GM12878 (cell line): ENCODE measurements at regions not wholly inside any gene's neighbourhood (a gene's known extent, or its start where the extent isn't known, plus 50 kb on each side); places are given as distances from the start of the nearest gene placed in this dataset.
"Not testable (repeated sequence)": the region's sequence is repeated elsewhere in the genome, so short reads cannot be mapped to it uniquely, and the experiment has no call there.

ENCODE experiments used
- ATAC-seq: fragments of 200-7000 bp; cut with Tn5 transposase; 3 replicates; pipeline ENCODE4 v1.9.1; 2020; ENCODE audit warnings: mild to moderate bottlenecking, moderate library complexity
- BruUV-seq: library from RNA; stranded (reverse); fragments of 400-500 nt; replicated peaks from 2 replicates; lab custom pipeline; 2021; lab: Mats Ljungman, UMichigan
- CTCF ChIA-PET: fragments of 300-600 bp; sonication (Branson Sonifier 250); formaldehyde crosslinking; extraction: SDS; loops from one replicate; lab custom pipeline; 2021; ENCODE audit warnings: inconsistent platforms; lab: Yijun Ruan, JAX
- POLR2A ChIA-PET: fragments of 350-600 bp; formaldehyde crosslinking; extraction: SDS; loops from one replicate; lab custom pipeline; 2021; ENCODE audit warnings: inconsistent platforms; lab: Charles Lee
- RAD21 ChIA-PET: fragments of 300-600 bp; sonication (Branson Sonifier 250); formaldehyde crosslinking; loops from one replicate; lab custom pipeline; 2023; ENCODE audit warnings: antibody characterized with exemption; ENCODE audit not compliant: unreplicated experiment; lab: Charles Lee
- SMC1A ChIA-PET: fragments of 300-600 bp; sonication (Branson Sonifier 250); formaldehyde crosslinking; loops from one replicate; lab custom pipeline; 2023; ENCODE audit not compliant: unreplicated experiment, uncharacterized antibody; lab: Charles Lee
- DNase-seq: peaks from one replicate; pipeline ENCODE4 v3.0.0-alpha.2; 2011; ENCODE audit warnings: low read depth, low spot score
- FAIRE-seq: peaks from 3 replicates; lab custom pipeline; 2011; peaks lifted over from hg19 to GRCh38; lab: Jason Lieb, UNC
- H2AFZ ChIP-seq: 2 replicates; pipeline ENCODE4 v1.6.0; 2011; ENCODE audit warnings: low read depth, low read length, control low read depth; ENCODE audit not compliant: control insufficient read depth
- H3K27ac ChIP-seq: 2 replicates; pipeline ENCODE4 v1.5.1; 2011; ENCODE audit warnings: control low read depth; ENCODE audit not compliant: control insufficient read depth, insufficient read depth
- H3K27me3 ChIP-seq, 2 experiments: replicated peaks in 1 of 2; 2 replicates each; pipeline versions ENCODE4 v1.6.0 to v1.6.1; 2011; ENCODE audit warnings: low read length in 1 of 2; ENCODE audit not compliant: control insufficient read depth in 2 of 2, insufficient read depth in 2 of 2
- H3K36me3 ChIP-seq, 2 experiments: 2 replicates each; pipeline ENCODE4 v1.5.1; 2011; ENCODE audit warnings: low read length in 1 of 2; ENCODE audit not compliant: control insufficient read depth in 2 of 2, insufficient read depth in 2 of 2
- H3K4me1 ChIP-seq: 2 replicates; pipeline ENCODE4 v1.6.1; 2011; ENCODE audit warnings: mild to moderate bottlenecking, low read length, moderate library complexity, mixed read lengths; ENCODE audit not compliant: control insufficient read depth, insufficient read depth
- H3K4me2 ChIP-seq: 2 replicates; pipeline ENCODE4 v1.6.0; 2011; ENCODE audit warnings: control low read depth; ENCODE audit not compliant: control insufficient read depth, insufficient read depth
- H3K4me3 ChIP-seq: fragments of 200-600 bp; sonication (generic); 2 replicates; pipeline ENCODE4 v1.5.1; 2016
- H3K79me2 ChIP-seq: 2 replicates; pipeline ENCODE4 v1.6.0; 2011; ENCODE audit warnings: low read length; ENCODE audit not compliant: control insufficient read depth, insufficient read depth
- H3K9ac ChIP-seq: 2 replicates; pipeline ENCODE4 v1.8.0; 2011; ENCODE audit warnings: low read length, control low read depth, mixed read lengths; ENCODE audit not compliant: control insufficient read depth, insufficient read depth
- H3K9me3 ChIP-seq: replicated peaks from 3 replicates; pipeline ENCODE4 v1.5.1; 2011; ENCODE audit warnings: mild to moderate bottlenecking, low read length; ENCODE audit not compliant: control insufficient read depth, insufficient read depth
- H4K20me1 ChIP-seq: 2 replicates; pipeline ENCODE4 v1.6.0; 2011; ENCODE audit not compliant: control insufficient read depth, insufficient read depth
- ASH2L ChIP-seq: fragments of 300-600, 200-600 bp; sonication (generic); IDR thresholded peaks from 2 replicates; pipeline ENCODE4 v1.6.1; 2017; ENCODE audit warnings: low read depth, mild to moderate bottlenecking, borderline replicate concordance
- RELA ChIP-seq: fragments of 450-650 bp; IDR thresholded peaks from 2 replicates; pipeline ENCODE4 v1.8.0; 2014; ENCODE audit warnings: borderline replicate concordance; ENCODE audit not compliant: partially characterized antibody
- SIX5 ChIP-seq: IDR thresholded peaks from 2 replicates; pipeline ENCODE4 v1.6.1; 2011; ENCODE audit warnings: mild to moderate bottlenecking, low read depth, low read length, moderate library complexity; ENCODE audit not compliant: severe bottlenecking
- WGBS: methylation state at CpG from one replicate; pipeline ENCODE4 v1.1.6; 2016; ENCODE audit warnings: low lambda C conversion rate; ENCODE audit not compliant: insufficient replicate concordance, insufficient coverage; ENCODE audit errors: missing lambda C conversion rate; 5-methylcytosine and 5-hydroxymethylcytosine counted together
- in situ Hi-C: fragments of 300-500 bp; cut with MboI; formaldehyde crosslinking; loops from 9 replicates; pipeline ENCODE4 v1.14.3; 2018; ENCODE audit warnings: mixed read lengths
- intact Hi-C: fragments of 100-400 bp; cut with micrococcal nuclease; formaldehyde crosslinking; loops from one replicate; pipeline ENCODE4 v1.14.2; 2022; ENCODE audit not compliant: unreplicated experiment
- TF ChIP-seq, protein P1 (sequence below): fragments of 450-650 bp; IDR thresholded peaks from 2 replicates; pipeline ENCODE4 v1.6.1; 2017; ENCODE audit warnings: mild to moderate bottlenecking, moderate library complexity
- TF ChIP-seq, protein P2 (sequence below), 3 experiments: IDR thresholded peaks in 2 of 3; conservative IDR thresholded peaks in 1 of 3; 2 replicates each; pipeline ENCODE4 v1.5.1; 2011; ENCODE audit warnings: low read depth in 3 of 3, low read length in 3 of 3, mild to moderate bottlenecking in 3 of 3, control low read depth in 2 of 3, moderate library complexity in 2 of 3, inconsistent platforms in 1 of 3, mixed read lengths in 1 of 3; ENCODE audit not compliant: control insufficient read depth in 2 of 3, insufficient read depth in 1 of 3; ENCODE audit errors: extremely low read depth in 1 of 3

DNA sequence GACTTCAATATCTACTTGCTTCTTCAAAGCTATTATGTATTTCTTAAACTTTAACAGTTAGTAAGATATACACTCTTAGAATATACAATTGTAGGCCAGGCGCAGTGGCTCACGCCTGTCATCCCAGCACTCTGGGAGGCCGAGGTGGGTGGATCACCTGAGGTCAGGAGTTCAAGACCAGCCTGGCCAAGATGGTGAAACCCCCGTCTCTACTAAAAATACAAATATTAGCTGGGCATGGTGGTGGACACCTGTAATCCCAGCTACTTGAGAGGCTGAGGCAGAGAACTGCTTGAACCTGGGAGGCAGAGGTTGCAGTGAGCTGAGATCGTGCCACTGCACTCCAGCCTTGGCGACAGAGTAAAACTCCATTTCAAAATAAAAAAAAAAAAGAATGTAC, 158.0 kb downstream of the CRPPA start:
- in situ Hi-C loops: not testable (repeated sequence)

DNA sequence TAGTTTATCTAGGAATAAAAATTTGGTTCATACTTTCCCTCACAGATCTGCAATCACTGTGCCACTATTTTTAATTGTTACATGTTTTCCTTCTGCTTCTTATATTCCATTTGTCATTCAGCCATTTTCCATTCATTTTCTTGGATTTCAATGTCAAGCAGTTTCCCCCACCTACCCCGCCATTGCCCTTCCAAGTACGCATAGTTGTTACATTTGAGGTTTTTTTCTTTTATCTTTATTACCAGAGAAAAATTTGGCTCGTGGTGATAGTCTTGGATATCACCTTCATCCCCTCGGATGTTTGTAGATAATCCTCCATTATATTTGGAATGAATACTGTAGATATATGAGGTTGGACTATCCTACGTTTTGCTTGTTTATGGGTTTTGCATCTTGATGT, 159.7 kb downstream of the CRPPA start:
- no peak for DNase-seq
- 12% methylated on average over 5 of the region's 5 CpGs for WGBS
- BruUV-seq: no TSS peak
- ChIA-PET POLR2A (no interaction called here), SMC1A (no interaction called here), RAD21 (no interaction called here), CTCF (no interaction called here)
- Histone ChIP-seq H3K4me3 (no peak overlapping the region), H3K9ac (no peak overlapping the region), H3K4me1 (no peaks in the 10 kb centered on the region), H3K27ac (no peak overlapping the region), H3K27me3 (no peaks in the 10 kb centered on the region), H3K36me3 (no peaks in the 10 kb centered on the region), H4K20me1 (no peaks in the 10 kb centered on the region), H2AFZ (no peak overlapping the region), H3K79me2 (no peaks in the 10 kb centered on the region), H3K4me2 (no peak overlapping the region), H3K9me3 (no peaks in the 10 kb centered on the region)
- ATAC-seq: no peak
- in situ Hi-C loops: no loop called here
- TF ChIP-seq, protein P1, sequence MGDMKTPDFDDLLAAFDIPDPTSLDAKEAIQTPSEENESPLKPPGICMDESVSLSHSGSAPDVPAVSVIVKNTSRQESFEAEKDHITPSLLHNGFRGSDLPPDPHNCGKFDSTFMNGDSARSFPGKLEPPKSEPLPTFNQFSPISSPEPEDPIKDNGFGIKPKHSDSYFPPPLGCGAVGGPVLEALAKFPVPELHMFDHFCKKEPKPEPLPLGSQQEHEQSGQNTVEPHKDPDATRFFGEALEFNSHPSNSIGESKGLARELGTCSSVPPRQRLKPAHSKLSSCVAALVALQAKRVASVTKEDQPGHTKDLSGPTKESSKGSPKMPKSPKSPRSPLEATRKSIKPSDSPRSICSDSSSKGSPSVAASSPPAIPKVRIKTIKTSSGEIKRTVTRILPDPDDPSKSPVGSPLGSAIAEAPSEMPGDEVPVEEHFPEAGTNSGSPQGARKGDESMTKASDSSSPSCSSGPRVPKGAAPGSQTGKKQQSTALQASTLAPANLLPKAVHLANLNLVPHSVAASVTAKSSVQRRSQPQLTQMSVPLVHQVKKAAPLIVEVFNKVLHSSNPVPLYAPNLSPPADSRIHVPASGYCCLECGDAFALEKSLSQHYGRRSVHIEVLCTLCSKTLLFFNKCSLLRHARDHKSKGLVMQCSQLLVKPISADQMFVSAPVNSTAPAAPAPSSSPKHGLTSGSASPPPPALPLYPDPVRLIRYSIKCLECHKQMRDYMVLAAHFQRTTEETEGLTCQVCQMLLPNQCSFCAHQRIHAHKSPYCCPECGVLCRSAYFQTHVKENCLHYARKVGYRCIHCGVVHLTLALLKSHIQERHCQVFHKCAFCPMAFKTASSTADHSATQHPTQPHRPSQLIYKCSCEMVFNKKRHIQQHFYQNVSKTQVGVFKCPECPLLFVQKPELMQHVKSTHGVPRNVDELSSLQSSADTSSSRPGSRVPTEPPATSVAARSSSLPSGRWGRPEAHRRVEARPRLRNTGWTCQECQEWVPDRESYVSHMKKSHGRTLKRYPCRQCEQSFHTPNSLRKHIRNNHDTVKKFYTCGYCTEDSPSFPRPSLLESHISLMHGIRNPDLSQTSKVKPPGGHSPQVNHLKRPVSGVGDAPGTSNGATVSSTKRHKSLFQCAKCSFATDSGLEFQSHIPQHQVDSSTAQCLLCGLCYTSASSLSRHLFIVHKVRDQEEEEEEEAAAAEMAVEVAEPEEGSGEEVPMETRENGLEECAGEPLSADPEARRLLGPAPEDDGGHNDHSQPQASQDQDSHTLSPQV: no peak
- TF ChIP-seq ASH2L (no peak), SIX5 (no peak), RELA (no peak)
- TF ChIP-seq, protein P2, sequence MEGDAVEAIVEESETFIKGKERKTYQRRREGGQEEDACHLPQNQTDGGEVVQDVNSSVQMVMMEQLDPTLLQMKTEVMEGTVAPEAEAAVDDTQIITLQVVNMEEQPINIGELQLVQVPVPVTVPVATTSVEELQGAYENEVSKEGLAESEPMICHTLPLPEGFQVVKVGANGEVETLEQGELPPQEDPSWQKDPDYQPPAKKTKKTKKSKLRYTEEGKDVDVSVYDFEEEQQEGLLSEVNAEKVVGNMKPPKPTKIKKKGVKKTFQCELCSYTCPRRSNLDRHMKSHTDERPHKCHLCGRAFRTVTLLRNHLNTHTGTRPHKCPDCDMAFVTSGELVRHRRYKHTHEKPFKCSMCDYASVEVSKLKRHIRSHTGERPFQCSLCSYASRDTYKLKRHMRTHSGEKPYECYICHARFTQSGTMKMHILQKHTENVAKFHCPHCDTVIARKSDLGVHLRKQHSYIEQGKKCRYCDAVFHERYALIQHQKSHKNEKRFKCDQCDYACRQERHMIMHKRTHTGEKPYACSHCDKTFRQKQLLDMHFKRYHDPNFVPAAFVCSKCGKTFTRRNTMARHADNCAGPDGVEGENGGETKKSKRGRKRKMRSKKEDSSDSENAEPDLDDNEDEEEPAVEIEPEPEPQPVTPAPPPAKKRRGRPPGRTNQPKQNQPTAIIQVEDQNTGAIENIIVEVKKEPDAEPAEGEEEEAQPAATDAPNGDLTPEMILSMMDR (IDR thresholded peaks at IDR 0.05 in 2 of 3, conservative IDR thresholded peaks at IDR 0.05 in 1 of 3; ENCODE audit: control insufficient read depth in 2 of 3, extremely low read depth in 1 of 3, insufficient read depth in 1 of 3, low read depth in 3 of 3, low read length in 3 of 3): no peak
- no peak for FAIRE-seq
- intact Hi-C loops: no loop called here

More for the DNA sequence above, 158.0 kb downstream of the CRPPA start:
- H3K9ac ChIP-seq, H3K4me2 ChIP-seq, H3K36me3 ChIP-seq, CTCF ChIA-PET, POLR2A ChIA-PET, BruUV-seq, H3K4me3 ChIP-seq, H3K27me3 ChIP-seq, H4K20me1 ChIP-seq, ATAC-seq, intact Hi-C loops, RAD21 ChIA-PET, H3K27ac ChIP-seq, FAIRE-seq, DNase-seq, H2AFZ ChIP-seq, H3K4me1 ChIP-seq, H3K79me2 ChIP-seq, H3K9me3 ChIP-seq: not testable (repeated sequence)
- SMC1A ChIA-PET: interaction anchor here (0.6 kb wide), 1 partner anchor 1361 kb away, joined by 3 read pairs; no protein-coding TSS in a partner anchor
- 39% methylated on average over 6 of the region's 6 CpGs for WGBS
